Stimulated activated naive CD8-positive, alpha-beta T cell treated with anti-CD3 and anti-CD28 coated beads, Interleukin-15, Interleukin-2, amounts not matched to agents 100 U/mL and 50 U/mL, for 24 hours (primary cell): ENCODE measurements at regions not wholly inside any gene's neighbourhood (a gene's known extent, or its start where the extent isn't known, plus 50 kb on each side); places are given as distances from the start of the nearest gene placed in this dataset.
A peak's percentile ranks its signal among the peaks of the same experiment; 100 is the strongest.

Experiments
- ATAC-seq: fragments of 150-1000 bp; cut with Tn5 transposase; one replicate; pipeline ENCODE4 v1.10.0; 2021
- DNase-seq: peaks from one replicate; pipeline ENCODE4 v3.0.0; 2021

- ATAC-seq = no peak
- DNase-seq = no peak
Observed at GRCh38 chrX:38887222-38887621, 86.0 kb downstream of the MID1IP1 start.

DNA sequence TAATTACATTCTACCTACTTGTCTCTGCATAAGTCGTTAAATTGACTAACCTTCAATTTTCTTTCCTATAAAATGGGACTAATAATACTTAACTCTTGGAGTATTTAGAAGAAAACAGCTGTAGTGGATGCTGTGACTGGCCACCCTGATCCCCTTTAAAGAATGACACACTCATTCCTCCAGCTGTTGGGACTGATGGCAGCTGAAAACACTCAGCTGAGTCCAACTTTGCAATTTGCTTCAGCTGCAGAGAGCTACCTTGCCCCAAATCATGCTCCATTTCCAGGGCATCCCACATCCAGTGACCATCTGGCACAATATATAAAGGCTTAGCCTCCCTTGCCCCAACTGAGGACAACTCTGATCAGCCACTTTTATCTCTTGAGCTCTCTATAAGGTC lies 89.1 kb downstream of the MID1IP1 start:
- ATAC-seq (no peak), DNase-seq (no peak)

- DNase-seq (no peak), ATAC-seq (no peak)
Observed at GRCh38 chrX:38890963-38891362, 89.7 kb downstream of the MID1IP1 start.

DNA sequence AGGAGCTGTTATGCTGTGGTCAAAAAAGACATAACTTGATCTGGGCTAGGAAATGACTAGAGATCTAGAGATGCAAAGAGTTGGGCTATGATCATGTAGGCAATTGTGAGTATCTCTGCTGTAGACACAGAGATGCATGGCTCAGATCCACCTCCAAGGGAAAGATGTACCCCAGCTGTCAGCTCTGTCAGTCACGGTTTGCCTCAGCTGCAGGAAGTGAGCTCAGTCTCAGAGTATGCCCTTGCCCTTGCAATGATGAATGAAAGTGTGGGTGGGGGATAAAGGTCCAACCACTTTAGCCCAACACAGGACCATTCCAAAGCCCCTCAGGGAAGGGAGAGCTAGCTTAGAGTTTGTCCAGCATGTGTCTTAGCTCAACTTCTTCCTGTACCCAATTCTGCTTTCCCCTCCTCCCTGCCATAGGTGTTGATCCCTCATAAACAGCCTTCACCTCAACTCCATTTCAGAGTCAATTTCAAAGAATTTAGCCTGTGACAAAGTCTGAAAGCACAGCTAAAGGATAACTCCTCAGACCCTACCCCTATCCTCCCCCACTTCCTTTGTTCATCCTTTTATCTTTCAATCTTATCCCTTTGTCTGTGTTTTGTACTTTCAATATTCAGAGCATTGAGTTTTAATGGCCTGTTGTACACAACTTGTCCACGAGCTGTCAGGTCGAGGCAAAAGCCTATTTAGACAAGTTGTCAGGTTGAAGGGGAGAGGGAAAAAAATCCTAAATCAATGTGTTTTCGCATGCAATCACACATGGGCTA lies 90.6 kb downstream of the MID1IP1 start:
- DNase-seq = peak; percentile 12
- peak; percentile 66 for ATAC-seq

- DNase-seq = no peak
- ATAC-seq = no peak
Observed at GRCh38 chrX:38893441-38893840, 92.2 kb downstream of the MID1IP1 start.

DNA sequence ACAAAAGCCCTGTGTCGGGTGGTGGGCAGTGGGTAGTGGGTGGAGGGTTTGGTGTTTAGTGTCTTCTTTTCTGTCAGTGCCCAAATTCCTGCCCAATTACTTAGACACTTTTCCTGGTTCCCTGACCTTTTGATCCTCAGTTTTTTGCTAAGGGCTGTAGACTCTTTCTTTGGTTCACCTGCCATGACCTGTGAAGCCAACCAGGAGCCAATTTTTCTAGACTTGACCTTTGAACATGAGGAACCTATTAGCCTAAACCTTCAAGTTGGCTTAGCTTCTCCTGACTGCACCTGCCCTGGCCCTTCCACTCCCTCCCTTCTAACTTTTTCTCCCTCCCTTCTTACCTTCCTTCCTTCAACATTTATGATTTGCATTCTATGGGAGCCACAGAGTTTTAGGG lies 94.5 kb downstream of the MID1IP1 start:
- ATAC-seq = no peak
- no peak for DNase-seq

DNA sequence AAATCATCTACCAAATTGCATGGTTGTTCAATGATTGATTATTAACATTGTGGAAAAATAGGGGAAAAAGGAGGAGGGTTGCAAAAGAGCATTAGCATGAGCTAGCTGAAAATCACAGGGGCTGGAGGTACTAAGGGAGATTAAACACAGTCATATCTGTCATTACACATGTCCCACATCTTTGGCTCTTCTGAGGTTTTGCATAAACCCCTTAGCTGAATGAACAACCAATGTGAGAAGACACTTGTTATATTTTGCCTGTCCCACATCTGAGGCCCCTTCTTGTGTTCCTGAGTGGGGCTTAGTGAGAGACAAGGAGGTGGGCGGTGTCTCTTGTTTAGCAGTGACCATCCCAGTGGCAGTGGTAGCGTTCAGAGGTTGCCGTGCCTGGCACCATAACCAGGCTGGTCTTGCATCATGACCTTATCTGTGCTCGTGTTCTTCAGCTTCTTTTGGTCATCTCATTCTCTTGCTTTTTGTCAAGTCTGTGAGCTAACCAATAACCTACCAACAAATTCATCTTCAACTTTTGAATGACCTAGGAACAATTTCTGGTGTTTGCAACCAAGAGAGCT lies 95.6 kb downstream of the MID1IP1 start:
- ATAC-seq = no peak
- DNase-seq = no peak

GRCh38 chrX:38898261-38898660 lies 97.0 kb downstream of the MID1IP1 start:
- DNase-seq = no peak
- no peak for ATAC-seq

DNA sequence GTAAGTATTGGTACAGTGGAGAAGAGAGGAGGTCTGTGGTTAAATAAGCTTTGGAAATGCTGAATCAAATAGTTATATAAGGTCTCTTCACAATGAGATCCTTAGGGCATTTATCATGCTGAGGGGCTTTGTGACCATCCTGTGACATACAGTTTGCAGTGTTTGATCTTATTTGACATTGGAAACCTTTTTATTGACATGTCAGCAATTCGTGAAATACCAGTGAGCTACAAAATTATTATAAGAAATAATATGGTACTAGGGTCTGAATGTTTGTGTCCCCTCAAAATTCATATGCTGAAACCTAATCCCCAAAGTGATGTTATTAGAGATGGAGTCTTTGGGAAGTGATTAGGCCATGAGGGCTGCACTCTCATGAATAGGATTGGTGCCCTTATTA lies 98.4 kb downstream of the MID1IP1 start:
- no peak for DNase-seq
- no peak for ATAC-seq

GRCh38 chrX:38900719-38901118 lies 99.5 kb downstream of the MID1IP1 start:
- DNase-seq (no peak), ATAC-seq (no peak)

GRCh38 chrX:38902972-38903492 lies 101.8 kb downstream of the MID1IP1 start:
- DNase-seq = no peak
- no peak for ATAC-seq

DNA sequence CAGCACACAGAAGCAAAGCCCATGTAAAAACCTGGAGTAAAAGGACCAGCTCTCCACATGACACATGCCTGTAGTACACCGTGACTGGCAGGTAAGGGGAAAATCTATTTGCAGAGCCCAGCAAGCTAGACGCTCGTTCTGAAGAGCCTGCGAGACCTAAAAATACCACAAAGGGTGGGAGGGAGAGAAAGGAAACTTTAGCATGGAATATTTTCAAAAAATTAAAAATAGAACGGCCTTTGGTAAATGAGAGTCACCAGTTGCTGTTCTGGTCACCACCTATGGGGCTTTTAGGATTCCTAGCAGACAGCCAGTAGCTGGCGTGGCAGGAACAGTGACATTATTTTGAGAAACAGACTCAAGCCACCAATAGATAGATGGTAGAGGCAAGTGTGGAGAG lies 115.5 kb downstream of the MID1IP1 start:
- ATAC-seq (no peak), DNase-seq (no peak)

DNA sequence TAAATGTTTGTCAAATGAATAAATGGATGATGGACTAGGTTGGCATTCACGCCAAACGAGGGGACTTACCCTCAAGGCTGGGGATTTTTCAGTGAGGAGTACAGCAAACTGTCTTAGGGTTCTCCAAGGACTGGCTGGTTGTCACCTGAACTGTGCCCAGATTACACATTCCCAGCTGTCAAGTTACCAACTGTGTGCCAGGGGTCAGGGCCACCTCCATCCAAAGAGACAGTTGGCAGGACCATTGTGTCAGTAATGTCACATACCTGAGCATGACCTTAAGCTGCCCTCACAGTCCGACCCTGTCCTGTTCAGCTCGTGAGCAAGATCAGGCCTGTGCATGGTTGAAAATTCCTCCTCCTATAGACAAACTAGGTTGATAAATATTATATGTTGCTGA lies 116.7 kb downstream of the MID1IP1 start:
- ATAC-seq (no peak), DNase-seq (no peak)

DNA sequence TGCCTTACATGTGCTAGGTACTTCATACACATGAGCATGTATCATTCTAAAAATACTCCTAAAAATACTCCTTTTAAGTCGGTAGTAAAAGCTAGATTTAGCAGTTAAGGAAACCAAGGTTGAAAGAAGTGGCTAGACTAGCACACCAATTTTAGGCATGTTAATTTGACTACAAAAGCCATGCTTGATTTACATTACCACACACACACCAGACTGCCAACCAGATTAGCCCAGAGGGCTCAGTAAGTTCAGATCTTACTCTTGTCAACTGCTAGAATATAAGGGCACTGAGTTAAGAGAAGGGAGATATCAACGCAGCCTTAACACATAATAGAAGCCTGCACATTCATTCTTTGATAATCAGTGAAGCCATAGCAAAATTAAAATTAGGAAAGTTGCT lies 117.9 kb downstream of the MID1IP1 start:
- no peak for ATAC-seq
- no peak for DNase-seq

DNA sequence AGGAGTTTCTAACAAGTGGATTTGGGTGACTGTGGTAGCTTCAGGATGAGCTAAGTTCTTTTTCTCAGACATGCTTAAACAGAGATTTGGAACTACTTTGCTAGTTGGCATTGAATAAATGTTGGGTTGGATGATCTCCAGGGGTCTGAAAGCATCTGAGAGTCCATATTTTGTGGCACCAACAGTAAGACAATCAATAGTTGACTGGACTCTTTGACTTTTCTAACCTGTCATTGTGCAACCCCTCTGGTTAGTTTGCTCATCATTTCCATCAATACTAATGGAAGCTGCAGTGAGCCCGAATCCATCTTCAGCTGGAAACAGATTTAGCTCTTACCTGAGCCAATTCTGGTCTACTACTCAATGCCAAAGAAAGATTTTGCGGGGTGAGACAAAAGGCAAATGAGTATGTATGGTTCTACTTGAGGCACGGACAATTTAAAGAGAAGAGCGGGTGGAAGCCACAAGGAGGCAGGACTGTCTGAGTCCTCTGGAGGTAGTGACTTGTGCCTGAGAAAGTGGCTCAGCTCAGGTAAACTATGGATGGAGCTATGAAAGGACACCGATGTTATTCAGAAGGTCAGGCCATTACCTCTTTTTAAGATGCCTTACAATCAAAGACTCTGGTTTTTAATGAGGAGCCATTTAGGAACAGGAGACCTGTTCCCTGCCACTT lies 118.7 kb downstream of the MID1IP1 start:
- no peak for ATAC-seq
- no peak for DNase-seq

DNA sequence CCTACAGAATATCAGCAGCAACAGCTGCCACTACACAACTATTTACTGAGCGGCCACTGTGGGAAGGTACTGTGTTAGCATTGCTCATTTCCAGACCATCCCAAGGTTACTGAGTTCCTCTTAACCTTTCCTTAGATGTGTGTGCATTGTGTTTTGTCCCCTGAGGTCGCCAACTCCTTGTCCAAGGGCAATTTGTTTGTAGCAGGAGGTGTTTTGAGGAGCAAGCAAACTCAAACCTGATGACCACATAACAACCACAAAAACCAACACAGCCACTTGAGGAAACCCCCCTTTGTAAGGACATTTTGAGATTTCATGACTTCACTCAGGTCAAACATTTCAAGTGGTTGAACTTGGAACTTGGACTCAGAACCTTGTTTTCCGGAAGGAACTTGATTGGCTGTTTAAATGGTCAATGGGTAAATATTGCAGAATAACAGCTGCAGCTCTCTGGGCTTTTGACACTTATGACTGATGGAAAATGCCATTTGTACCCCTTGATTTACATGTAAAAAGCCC lies 122.3 kb downstream of the MID1IP1 start:
- no peak for ATAC-seq
- DNase-seq = no peak

GRCh38 chrX:38927592-38927991 lies 126.3 kb downstream of the MID1IP1 start:
- ATAC-seq (no peak), DNase-seq (no peak)

DNA sequence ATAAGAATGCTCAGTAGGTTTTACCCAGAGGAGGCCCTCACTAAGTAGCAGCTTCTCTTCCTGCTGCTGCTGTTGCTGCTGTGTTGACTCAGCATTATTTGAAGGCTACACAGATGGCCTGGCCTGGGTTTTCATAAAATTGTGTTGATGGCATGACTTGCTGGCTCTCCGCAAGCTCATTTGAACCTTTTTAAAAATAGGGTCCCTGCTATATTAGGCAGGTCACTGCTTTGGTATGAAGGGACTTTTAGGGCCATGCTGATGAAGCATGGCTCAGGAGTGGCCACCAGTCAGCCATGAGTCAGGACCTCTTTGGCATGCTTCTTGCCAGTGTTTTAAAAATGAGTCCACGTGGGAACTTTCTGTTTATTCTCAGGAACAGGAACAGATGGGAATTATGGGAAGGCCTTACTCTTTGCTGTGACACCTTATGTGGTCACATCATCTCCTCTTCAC lies 128.7 kb downstream of the MID1IP1 start:
- ATAC-seq (no peak), DNase-seq (no peak)

- ATAC-seq = no peak
- DNase-seq = no peak
Observed at GRCh38 chrX:38930474-38930873, 129.2 kb downstream of the MID1IP1 start.

- DNase-seq = no peak
- no peak for ATAC-seq
Observed at GRCh38 chrX:38935561-38935960, 134.3 kb downstream of the MID1IP1 start.

- DNase-seq = no peak
Observed at GRCh38 chrX:38937400-38937799, 136.1 kb downstream of the MID1IP1 start.

GRCh38 chrX:38937926-38938325 lies 136.7 kb downstream of the MID1IP1 start:
- DNase-seq (no peak), ATAC-seq (no peak)

More at GRCh38 chrX:38937400-38937799, 136.1 kb downstream of the MID1IP1 start:
- no peak for ATAC-seq

- ATAC-seq (no peak), DNase-seq (no peak)
Observed at GRCh38 chrX:38939067-38939466, 137.8 kb downstream of the MID1IP1 start.
